ENCODE measurements at regions not wholly inside any gene's neighbourhood (a gene's known extent, or its start where the extent isn't known, plus 50 kb on each side); places are given as distances from the start of the nearest gene placed in this dataset.
"Not testable (repeated sequence)": the region's sequence is repeated elsewhere in the genome, so short reads cannot be mapped to it uniquely, and the experiment has no call there.

- TF ChIP-seq, protein P1, sequence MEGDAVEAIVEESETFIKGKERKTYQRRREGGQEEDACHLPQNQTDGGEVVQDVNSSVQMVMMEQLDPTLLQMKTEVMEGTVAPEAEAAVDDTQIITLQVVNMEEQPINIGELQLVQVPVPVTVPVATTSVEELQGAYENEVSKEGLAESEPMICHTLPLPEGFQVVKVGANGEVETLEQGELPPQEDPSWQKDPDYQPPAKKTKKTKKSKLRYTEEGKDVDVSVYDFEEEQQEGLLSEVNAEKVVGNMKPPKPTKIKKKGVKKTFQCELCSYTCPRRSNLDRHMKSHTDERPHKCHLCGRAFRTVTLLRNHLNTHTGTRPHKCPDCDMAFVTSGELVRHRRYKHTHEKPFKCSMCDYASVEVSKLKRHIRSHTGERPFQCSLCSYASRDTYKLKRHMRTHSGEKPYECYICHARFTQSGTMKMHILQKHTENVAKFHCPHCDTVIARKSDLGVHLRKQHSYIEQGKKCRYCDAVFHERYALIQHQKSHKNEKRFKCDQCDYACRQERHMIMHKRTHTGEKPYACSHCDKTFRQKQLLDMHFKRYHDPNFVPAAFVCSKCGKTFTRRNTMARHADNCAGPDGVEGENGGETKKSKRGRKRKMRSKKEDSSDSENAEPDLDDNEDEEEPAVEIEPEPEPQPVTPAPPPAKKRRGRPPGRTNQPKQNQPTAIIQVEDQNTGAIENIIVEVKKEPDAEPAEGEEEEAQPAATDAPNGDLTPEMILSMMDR (IDR thresholded peaks at IDR 0.05), result not testable (repeated sequence)
- not testable (repeated sequence) for TF ChIP-seq POLR2AphosphoS5 (IDR thresholded peaks at IDR 0.05)
These were observed 2266.3 kb upstream of the TPTE start for GRCh38 chr21:8255094-8255493.

Data from suprapubic skin (tissue), 3 donors.